Spleen (tissue), 11 donors: ENCODE measurements at regions not wholly inside any gene's neighbourhood (a gene's known extent, or its start where the extent isn't known, plus 50 kb on each side); places are given as distances from the start of the nearest gene placed in this dataset.

Source experiments
- DNase-seq: peaks from one replicate; pipeline ENCODE4 v3.0.0-alpha.2; 2020
- H3K27ac ChIP-seq, 8 donors: fragments of 200-600 bp; sonication (generic) in 7 of 8; 1 replicate in 4 of 8; 2 replicates in 4 of 8; pipeline versions ENCODE4 v1.5.0 to v1.8.0; 2016 to 2021; ENCODE audit warnings: inconsistent platforms in 4 of 8, mild to moderate bottlenecking in 4 of 8, moderate library complexity in 1 of 8
- H3K27me3 ChIP-seq, 7 donors: fragments of 200-600 bp; sonication (generic) in 6 of 7; replicated peaks in 1 of 7; 1 replicate in 4 of 7; 2 replicates in 3 of 7; pipeline versions ENCODE4 v1.5.0 to v1.8.0; 2016 to 2021; ENCODE audit warnings: inconsistent platforms in 3 of 7, mild to moderate bottlenecking in 1 of 7
- H3K36me3 ChIP-seq, 6 donors: fragments of 200-600 bp; sonication (generic) in 5 of 6; 1 replicate in 4 of 6; 2 replicates in 2 of 6; pipeline versions ENCODE4 v1.5.0 to v1.8.0; 2016 to 2021; ENCODE audit warnings: inconsistent platforms in 2 of 6
- H3K4me1 ChIP-seq, 6 donors: fragments of 200-600 bp; sonication (generic) in 5 of 6; 1 replicate in 3 of 6; 2 replicates in 3 of 6; pipeline versions ENCODE4 v1.5.0 to v1.8.0; 2016 to 2021; ENCODE audit warnings: inconsistent platforms in 3 of 6
- H3K4me3 ChIP-seq, 8 donors: fragments of 200-600 bp; sonication (generic) in 7 of 8; 1 replicate in 4 of 8; 2 replicates in 4 of 8; pipeline versions ENCODE4 v1.5.0 to v1.8.0; 2016 to 2021; ENCODE audit warnings: inconsistent platforms in 4 of 8, mild to moderate bottlenecking in 4 of 8, moderate library complexity in 2 of 8
- H3K9me3 ChIP-seq, 8 donors: fragments of 200-600 bp; sonication (generic) in 7 of 8; 1 replicate in 4 of 8; 2 replicates in 4 of 8; pipeline versions ENCODE4 v1.5.0 to v1.8.0; 2016 to 2021; ENCODE audit warnings: inconsistent platforms in 4 of 8
- POLR2A ChIP-seq, 3 donors: fragments of 450-650 bp; IDR thresholded peaks; one replicate each; pipeline ENCODE4 v1.5.1; 2017; ENCODE audit warnings: antibody characterized with exemption in 3 of 3, mild to moderate bottlenecking in 1 of 3
- POLR2AphosphoS5 ChIP-seq, 3 donors: sonication (generic); formaldehyde crosslinking; IDR thresholded peaks; one replicate each; pipeline ENCODE4 v1.5.1; 2017; ENCODE audit warnings: antibody characterized with exemption in 3 of 3
- WGBS, 5 donors: extraction: QIAGEN DNeasy Blood & Tissue Kit in 3 of 5; methylation state at CpG; one replicate each; pipeline versions ENCODE4 v1.1.5 to v1.1.7; 2013 to 2018; 5-methylcytosine and 5-hydroxymethylcytosine counted together
- intact Hi-C: fragments of 100-400 bp; cut with DNase I; formaldehyde crosslinking; loops from one replicate; pipeline ENCODE4 v1.15.0; 2023; ENCODE audit warnings: low total_unique reads
- TF ChIP-seq, protein P1 (sequence below), 11 experiments: fragments of 200-600 bp in 7 of 11; fragments of 450-650 bp in 4 of 11; sonication (generic) in 4 of 11; IDR thresholded peaks in 8 of 11; conservative IDR thresholded peaks in 3 of 11; 1 replicate in 7 of 11; 2 replicates in 4 of 11; pipeline versions ENCODE4 v1.4.0 to v1.8.0; 2016 to 2021; ENCODE audit warnings: antibody characterized with exemption in 11 of 11, inconsistent platforms in 4 of 11, mild to moderate bottlenecking in 1 of 11
- donor health status: healthy with polysubstance abuse.
- donor health status: DM: no; HTN: no; CAD: no; lungs with moderate emphysema.
- donor health status: DM: no; HTN: no; CAD: no.
- donor health status: Bipolar disorder and iron deficiency.
- donor health status: healthy.
- donor health status: DM: no; HTN: no; CAD: no.
- donor health status: DM: yes; HTN: yes; CAD: no.

DNA sequence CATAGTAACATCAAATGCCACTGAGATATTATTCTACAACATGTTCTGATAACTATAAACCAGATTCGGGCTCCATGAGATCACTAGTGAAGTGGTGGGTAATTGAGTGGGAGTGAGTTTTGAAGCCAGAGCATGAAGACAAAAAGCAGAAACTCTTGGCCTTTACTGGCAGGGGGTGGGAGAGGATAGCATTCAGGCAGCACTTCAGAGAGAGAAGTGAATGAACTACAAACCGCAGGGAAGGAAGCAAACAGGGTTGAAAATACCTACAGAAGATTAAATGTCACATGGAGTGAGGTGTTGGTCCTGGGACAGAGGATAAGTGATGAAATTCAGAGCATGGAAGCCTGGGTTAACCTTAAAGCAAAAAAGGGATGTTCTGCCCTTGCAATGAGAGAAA is 250.0 kb downstream of the EPM2A start:
- intact Hi-C loops: no loop called here
- H3K4me3 ChIP-seq: no peak overlapping the region
- H3K36me3 ChIP-seq: no peaks in the 10 kb centered on the region
- WGBS, 5 donors: 57 to 69% (median 64%) methylated on average over 2 of the region's 2 CpGs
- TF ChIP-seq POLR2A (IDR thresholded peaks at IDR 0.05) (no peak), POLR2AphosphoS5 (IDR thresholded peaks at IDR 0.05) (no peak)
- TF ChIP-seq, protein P1, sequence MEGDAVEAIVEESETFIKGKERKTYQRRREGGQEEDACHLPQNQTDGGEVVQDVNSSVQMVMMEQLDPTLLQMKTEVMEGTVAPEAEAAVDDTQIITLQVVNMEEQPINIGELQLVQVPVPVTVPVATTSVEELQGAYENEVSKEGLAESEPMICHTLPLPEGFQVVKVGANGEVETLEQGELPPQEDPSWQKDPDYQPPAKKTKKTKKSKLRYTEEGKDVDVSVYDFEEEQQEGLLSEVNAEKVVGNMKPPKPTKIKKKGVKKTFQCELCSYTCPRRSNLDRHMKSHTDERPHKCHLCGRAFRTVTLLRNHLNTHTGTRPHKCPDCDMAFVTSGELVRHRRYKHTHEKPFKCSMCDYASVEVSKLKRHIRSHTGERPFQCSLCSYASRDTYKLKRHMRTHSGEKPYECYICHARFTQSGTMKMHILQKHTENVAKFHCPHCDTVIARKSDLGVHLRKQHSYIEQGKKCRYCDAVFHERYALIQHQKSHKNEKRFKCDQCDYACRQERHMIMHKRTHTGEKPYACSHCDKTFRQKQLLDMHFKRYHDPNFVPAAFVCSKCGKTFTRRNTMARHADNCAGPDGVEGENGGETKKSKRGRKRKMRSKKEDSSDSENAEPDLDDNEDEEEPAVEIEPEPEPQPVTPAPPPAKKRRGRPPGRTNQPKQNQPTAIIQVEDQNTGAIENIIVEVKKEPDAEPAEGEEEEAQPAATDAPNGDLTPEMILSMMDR (IDR thresholded peaks at IDR 0.05 in 8 of 11, conservative IDR thresholded peaks at IDR 0.05 in 3 of 11): no peak
- no peak overlapping the region for H3K27ac ChIP-seq
- H3K27me3 ChIP-seq: no peaks in the 10 kb centered on the region
- no peaks in the 10 kb centered on the region for H3K4me1 ChIP-seq
- no peak for DNase-seq
- H3K9me3 ChIP-seq: peaks cover 0 to 12% (median 0%) of the 10 kb centered on the region in 8 donors

DNA sequence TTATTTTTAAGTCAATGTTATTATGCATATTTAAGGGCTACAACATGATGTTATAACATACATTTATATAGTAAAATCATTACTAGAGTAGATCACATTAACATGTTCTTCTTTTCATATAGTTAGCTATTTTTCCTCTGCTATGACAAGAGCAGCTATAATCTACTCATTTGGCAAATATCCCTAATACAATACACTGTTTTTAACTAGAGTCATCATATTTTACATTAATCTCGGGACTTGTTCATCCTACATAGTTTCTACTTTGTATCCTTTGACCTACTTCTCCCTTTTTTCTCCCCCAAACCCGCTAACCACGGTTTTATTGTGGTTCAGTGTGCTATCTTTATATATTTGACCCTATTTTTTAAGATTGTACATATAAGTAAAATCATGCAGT is 249.0 kb downstream of the EPM2A start:
- H3K4me3 ChIP-seq: no peak overlapping the region
- TF ChIP-seq, protein P1 (IDR thresholded peaks at IDR 0.05 in 8 of 11, conservative IDR thresholded peaks at IDR 0.05 in 3 of 11): no peak
- TF ChIP-seq POLR2A (IDR thresholded peaks at IDR 0.05) (no peak), POLR2AphosphoS5 (IDR thresholded peaks at IDR 0.05) (no peak)
- WGBS, 5 donors: 46 to 71% (median 58%) methylated on average over 3 of the region's 3 CpGs
- H3K9me3 ChIP-seq: peaks cover 0 to 11% (median 0%) of the 10 kb centered on the region in 8 donors
- no peaks in the 10 kb centered on the region for H3K27me3 ChIP-seq
- H3K4me1 ChIP-seq: no peaks in the 10 kb centered on the region
- H3K36me3 ChIP-seq: no peaks in the 10 kb centered on the region
- DNase-seq: no peak
- H3K27ac ChIP-seq: no peak overlapping the region
- intact Hi-C loops: no loop called here

DNA sequence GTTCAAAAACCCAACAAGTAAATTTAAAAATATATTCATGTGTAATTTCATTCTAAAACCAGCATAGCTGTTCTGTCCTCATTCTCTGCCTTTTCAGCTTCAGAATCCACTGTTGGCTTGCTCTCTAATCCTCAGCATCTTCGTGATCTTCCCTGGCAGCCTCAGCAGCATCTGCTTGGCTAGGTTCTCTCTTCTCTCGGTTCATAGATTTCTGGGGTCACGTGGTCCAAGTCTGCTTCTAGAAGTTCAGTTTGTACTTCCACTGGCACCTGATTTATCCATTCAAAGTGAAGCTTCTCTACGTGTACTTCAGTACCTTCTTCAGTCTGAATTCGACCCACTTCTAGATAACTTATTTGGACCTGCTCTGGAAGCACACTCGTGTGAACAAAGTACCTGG is 245.7 kb downstream of the EPM2A start:
- Histone ChIP-seq H3K9me3 (peaks cover 0 to 32% (median 8%) of the 10 kb centered on the region in 8 donors), H3K27me3 (no peaks in the 10 kb centered on the region), H3K36me3 (no peaks in the 10 kb centered on the region), H3K4me1 (no peaks in the 10 kb centered on the region), H3K4me3 (no peak overlapping the region), H3K27ac (no peak overlapping the region)
- intact Hi-C loops: no loop called here
- 75 to 90% (median 77%) methylated on average over 6 of the region's 6 CpGs for WGBS, 5 donors
- DNase-seq: no peak
- TF ChIP-seq POLR2A (IDR thresholded peaks at IDR 0.05) (no peak), POLR2AphosphoS5 (IDR thresholded peaks at IDR 0.05) (no peak)
- TF ChIP-seq, protein P1 (IDR thresholded peaks at IDR 0.05 in 8 of 11, conservative IDR thresholded peaks at IDR 0.05 in 3 of 11): no peak

DNA sequence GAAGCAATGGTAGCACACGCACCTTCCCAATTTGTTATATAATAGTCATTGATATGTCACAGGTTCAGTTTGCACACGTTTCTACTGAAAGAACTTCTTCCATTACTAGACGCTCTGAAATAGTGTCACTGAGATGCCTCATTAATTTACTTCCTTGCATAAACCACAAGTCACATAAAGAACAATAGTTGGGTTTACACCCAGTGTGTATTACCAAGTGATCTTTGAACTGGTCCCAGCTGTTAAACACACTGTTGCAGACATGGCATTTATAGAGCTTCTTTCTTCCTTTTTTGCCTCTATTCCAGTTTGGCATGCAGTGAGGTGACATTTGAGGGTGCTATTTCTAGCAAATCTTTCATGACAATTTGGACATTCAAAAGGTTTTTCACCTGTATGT is 245.3 kb downstream of the EPM2A start:
- WGBS, 5 donors: 76 to 83% (median 79%) methylated on average over 3 of the region's 3 CpGs
- no peak for DNase-seq

More for the DNA sequence above, 245.3 kb downstream of the EPM2A start:
- TF ChIP-seq, protein P1 (IDR thresholded peaks at IDR 0.05 in 8 of 11, conservative IDR thresholded peaks at IDR 0.05 in 3 of 11): no peak
- TF ChIP-seq POLR2A (IDR thresholded peaks at IDR 0.05): no peak
- no peak for TF ChIP-seq POLR2AphosphoS5 (IDR thresholded peaks at IDR 0.05)
- Histone ChIP-seq H3K4me1 (no peaks in the 10 kb centered on the region), H3K27me3 (no peaks in the 10 kb centered on the region), H3K36me3 (no peaks in the 10 kb centered on the region), H3K4me3 (no peak overlapping the region), H3K9me3 (peaks cover 0 to 36% (median 12%) of the 10 kb centered on the region in 8 donors), H3K27ac (no peak overlapping the region)
- intact Hi-C loops: no loop called here
